GM19351 (cell line): ENCODE measurements at regions not wholly inside any gene's neighbourhood (a gene's known extent, or its start where the extent isn't known, plus 50 kb on each side); places are given as distances from the start of the nearest gene placed in this dataset.

Experiments used
- ATAC-seq: cut with Tn5 transposase; IDR thresholded peaks from one replicate; pipeline ENCODE4 v1.9.1; 2021; ENCODE audit warnings: mild to moderate bottlenecking, moderate library complexity; ENCODE audit not compliant: unreplicated experiment

DNA sequence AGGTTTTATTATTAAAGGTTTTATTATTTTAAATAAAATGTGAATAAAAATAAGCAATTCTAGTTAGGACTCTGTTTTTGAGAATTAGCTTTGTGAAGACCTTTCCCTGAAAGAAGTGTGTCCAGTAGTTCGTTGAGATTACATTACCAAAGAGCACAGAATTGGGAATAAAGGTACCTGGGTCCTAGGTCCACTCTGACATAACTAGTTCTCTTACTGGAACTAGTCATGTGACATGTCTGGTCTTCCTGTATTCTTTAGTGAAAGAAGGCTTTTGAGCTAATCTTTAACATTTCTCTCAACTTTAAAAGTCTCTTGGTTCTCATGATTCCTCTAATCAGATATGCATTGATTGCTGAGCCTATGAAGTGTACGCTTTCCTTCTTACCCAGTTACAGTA lies 292.0 kb upstream of the SMIM31 start:
- no peak for ATAC-seq

DNA sequence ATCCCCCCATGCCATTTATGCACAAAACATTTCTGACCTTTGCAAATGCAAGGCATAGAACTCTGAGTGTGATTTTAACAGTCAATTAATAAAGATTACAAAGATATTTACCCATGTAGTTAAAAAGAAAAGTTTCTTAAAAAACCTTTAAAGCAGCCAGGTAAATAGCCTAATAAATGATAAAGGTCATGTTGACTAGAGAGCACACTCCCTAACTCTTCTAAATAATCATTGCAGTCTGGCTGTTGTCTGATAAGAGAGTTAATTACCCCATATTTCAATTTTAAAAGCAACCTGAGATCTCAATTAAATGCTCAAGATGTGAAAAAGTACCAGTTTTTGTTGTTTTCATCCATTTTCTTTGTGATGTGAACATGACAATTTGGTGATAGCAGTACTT lies 291.5 kb upstream of the SMIM31 start:
- ATAC-seq = no peak

DNA sequence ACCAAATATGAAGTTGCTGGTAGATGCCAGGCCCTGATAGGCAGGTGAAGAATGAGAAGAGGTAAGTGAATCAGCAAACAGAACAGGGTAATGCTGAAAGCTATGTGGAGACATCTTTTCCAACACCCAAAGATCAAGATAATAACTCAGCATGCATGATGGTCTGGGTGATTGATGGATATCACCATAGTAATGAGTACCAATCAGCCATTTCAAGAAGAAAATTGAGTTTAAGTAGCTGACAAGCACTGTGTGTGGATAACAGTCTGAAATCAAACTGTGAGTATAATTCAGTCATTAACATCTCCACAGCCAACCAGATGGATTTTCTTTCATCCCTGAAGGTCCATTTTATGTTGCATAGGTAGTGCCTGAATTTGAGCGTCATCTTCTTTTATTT lies 289.6 kb upstream of the SMIM31 start:
- ATAC-seq = no peak

DNA sequence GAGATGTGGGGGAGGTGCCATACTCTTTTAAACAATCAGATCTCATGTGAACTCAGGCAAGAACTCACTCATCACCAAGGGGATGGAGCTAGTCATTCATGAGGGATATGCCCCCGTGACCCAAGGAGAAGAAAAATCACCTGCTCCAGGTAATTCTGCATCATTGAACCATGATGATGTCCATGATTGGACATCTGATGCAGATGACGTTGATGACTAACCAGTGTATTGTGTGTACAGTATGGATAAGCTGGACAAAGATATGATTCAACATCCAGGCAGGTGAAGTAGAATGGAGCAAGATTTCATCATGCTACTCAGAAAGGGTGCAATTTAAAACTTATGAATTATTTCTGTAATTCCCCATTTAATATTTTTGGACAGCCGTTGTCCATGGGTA lies 286.4 kb upstream of the SMIM31 start:
- ATAC-seq = no peak

DNA sequence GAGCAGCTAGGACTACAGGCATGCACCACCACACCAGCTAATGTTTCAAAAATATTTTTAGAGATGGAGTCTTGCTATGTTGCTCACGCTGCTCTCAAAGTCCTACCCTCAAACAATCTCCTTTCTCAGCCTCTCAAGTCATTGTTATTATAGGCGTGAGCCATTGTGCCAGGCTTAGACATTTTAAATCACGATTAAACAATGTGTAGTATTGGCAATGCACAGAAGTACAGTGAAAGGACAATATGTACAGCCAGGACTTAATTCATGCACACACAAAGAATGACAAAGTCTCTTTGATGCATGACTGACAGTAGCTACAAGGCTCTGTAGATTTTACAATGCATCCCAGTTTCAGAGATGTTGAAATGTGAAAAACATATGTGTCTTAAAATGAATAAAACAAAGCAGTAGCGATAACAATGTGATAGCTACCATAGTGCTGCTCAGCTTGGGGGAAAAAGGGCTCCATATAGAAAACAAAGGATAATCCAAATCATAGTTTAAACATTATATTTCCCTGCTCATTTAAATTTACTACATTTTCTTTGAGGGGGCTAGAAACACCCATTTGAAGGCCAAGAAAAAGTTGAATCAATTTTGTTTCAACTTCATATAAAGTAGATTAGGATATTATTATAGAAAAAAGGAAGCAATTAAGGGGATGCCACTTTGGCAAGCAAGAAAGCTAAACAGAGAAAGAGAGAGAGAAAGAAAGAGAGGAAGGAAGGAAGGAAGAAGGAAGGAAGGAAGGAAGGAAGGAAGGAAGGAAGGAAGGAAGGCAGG lies 272.4 kb upstream of the SMIM31 start:
- no peak for ATAC-seq

DNA sequence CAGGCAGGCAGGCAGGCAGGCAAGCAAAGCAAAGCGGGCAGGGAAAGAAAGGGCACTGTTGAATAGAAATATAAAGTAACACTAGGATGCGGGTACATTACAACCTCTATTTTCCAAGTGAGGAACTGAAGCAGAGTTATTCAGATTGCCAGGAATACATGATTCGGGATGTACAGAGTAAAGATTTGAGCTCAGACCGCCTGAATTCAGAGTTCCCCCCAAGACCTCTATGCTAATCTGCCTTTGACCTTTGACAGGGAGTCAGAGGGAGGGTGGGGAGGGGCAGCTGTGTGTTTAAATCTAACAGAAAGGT lies 271.9 kb upstream of the SMIM31 start:
- ATAC-seq = no peak

DNA sequence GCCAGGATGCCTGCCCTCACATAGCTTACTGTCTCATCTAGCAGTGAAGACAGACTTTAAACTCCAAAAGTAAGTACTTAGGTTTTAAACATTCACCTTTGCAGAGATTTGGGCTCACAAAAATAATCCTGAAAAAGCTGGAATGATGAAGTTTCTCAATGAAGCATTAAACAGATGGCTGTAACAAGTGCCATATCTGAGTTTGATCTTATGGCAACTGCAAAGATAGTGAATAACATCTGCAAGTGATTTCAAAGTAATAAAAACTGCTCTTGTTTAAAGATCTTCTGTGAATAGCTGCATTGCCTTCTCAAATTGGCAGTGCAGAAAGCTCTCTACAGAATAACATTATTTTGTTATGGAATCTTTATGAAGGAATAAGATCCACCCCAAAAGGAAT lies 271.2 kb upstream of the SMIM31 start:
- no peak for ATAC-seq

DNA sequence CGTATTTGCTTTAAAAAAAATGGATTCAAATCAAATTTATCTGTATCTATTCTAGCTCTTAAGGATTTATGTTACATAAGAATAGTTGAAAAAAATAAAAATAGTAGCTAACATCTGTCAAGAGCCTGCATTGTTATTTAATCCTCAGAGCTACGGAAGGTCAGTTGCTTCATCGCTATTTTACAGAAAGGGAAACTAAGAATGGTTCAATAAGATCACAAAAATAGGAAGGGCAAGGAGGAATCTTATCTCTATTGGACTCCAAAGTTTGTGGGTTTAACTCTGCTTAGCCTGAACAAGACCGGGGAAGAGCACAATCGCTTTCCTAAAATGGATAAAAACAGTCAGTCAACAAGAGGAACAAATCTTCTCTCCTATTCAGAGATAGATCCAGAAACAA lies 270.2 kb upstream of the SMIM31 start:
- no peak for ATAC-seq

DNA sequence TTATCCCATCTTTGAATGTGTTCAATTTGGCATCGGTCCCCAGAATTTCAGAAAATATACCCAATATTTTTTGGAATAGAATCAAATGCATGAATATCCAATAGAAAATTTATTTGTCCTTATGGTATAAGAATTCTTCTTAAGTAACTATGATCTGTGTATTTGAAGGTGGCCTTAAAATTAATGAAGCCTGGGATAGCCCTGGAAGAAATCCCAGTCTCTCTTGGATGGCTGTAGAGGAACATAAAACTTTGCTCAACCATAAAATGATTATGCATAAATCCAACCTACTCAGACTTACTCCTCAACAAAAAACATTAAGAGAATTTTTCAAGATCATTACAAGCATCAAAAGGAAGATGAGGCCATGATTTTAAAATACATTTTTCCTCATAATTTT lies 269.4 kb upstream of the SMIM31 start:
- ATAC-seq = no peak

DNA sequence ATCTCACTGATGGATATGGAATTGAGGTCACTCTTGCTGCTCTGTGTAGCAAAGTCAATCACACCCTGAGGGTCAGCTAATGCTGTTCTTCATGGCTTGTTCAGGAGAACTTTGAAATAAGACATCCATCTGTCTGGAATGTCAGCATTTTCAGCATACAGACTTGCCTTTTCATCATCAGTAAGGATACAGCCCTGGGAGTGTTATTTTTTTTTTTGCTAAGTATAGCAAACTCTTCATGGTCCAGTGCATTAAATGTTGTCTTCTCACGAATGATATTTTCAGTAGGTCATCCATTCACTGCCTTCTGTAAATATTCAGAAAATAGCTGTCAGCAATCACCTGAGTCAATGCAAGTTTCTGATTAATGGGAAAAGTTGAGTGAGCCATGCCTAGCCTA lies 268.8 kb upstream of the SMIM31 start:
- no peak for ATAC-seq

DNA sequence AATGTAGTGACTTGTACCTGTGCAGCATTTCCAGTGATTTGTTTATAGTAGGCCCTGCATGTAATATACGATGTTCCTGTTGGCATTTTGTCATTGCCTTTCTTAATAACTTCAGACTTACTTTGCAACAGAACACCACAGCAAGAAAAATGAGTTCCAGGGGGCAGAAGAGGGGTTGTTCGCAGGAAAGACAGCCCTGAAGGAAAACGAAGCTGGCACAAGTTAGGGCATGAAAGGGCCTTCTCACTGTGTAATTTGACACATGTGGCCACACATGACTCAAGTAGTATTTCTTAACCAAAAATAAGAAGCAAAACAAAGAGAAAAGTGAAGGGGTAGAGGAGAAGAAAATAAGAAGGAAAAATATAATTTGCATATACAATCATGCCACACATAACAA lies 265.8 kb upstream of the SMIM31 start:
- no peak for ATAC-seq

DNA sequence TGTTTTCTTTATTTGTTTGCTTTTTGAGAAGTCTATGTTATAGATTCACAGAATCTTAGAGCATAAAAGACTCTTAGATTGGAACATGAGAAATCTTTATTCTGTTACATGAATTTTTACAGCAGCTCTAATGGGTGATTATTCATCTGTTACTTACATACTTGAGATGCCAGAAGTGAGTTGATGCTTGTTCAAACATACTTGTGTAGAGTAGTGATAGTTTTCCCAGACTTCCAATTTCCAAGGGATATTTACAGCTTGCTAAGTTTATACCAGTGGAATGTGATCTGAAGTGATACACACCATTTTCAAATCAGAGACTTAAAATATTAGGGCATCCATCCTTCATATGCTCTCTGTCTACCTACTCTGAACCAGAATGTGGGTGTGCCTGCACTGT lies 252.9 kb upstream of the SMIM31 start:
- no peak for ATAC-seq

DNA sequence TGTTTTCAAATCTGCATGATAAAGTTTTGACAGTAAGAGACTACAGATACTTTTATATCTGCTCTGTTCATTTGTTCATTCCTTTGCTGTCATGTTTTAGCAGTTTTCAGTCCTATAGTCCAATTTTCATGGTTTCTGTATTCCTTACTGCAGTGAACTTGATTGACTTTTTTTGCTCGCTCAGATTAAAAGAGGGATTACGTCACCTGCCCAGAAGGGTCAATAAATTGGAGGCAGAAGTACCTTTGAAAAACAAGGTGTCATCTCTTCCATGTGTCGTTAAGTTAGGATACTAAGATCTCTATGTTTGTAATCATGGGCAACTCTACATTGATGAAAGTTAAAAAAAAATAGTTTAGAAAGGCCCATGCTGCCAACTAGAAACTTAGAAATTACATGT lies 250.1 kb upstream of the SMIM31 start:
- ATAC-seq = no peak

DNA sequence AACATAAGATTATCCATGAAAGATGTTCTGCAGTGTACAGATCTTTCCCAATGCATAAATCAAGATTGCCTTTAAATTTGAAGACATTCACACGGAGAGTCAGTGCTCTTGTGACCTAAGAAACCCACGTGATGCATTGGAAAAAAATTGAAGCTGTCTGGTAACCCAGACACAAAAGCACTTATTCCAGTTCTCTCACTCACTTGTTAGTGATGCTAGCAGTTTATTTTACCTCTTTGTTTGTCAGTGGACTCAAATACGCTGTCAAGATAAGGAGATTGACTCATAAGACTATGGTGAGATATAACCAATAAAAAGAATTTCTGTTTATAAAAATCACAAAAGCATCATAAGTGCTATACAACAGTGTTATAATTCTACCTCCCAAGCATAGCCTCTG lies 245.8 kb upstream of the SMIM31 start:
- no peak for ATAC-seq

DNA sequence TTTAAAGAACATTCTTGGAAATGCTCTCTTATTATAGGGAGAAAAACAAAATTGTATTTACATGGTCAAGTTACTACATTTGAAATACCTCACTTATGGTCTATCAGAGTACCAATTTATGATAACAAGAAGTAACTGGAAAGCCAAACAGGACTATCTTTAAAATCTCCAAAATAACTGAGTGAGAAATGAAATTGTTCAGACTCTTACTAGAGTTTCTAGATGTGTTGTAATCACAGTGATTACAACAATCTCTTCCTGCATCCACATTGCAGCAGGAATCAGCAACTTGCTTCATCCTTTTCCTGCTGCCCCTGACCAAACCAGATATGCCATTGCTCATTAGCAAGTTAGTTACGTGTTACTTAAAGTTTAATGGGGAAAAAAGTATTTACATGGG lies 245.2 kb upstream of the SMIM31 start:
- no peak for ATAC-seq

DNA sequence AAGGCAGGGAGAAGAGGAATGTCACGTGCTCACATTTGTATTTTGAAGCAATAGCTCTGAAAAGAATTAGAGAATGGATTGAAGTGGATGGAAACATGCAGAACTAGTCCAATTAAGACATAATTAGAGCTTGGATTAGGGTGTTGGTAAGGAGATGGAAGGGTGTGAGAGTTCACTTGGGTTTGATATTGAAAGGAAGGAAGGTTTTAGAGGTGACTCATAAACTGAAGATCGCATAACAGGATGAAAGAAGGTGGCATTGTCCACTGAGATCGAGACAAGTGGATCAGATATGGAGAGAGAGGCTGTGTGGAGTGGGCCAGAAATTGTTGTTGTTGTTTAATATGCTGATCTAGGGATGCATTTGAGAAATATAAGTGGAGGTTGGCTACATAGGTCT lies 244.0 kb upstream of the SMIM31 start:
- no peak for ATAC-seq

DNA sequence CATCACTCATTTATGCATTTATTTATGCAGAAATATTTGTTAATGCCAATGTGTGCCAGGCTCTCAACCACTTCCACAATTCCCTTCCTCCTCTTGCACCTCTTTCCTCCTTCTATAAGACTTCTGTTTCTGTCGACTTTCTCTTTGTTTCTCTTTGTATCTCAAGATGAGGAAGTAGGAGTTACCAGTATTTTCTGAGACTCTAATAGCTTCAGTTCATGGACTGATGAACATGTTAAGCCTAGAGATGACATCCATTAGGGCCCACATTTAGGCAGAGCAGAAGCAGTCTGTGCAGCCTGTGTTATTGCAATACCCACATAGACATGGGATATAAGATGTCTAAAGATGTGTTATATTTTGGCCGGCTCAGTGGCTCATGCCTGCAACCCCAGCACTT lies 241.8 kb upstream of the SMIM31 start:
- peak; percentile 50 for ATAC-seq

DNA sequence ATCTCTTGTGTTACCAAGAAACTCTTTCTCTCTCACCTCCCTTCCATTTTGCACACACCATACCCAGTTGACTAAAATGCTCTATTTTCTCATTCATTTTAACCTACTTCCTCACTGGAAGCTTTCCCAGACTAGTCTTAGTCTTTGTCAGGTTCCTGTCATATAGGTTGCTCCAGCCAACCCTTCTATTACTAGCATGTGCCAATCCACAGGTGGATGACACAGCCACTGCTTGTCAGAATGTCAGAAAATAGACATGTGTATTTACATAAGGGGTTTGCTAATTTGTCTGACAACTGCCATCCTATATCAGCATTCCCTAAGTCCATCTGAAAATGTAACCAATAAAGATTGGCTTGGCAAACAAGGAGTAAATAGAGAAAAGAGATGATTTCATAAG lies 239.2 kb upstream of the SMIM31 start:
- ATAC-seq = no peak

DNA sequence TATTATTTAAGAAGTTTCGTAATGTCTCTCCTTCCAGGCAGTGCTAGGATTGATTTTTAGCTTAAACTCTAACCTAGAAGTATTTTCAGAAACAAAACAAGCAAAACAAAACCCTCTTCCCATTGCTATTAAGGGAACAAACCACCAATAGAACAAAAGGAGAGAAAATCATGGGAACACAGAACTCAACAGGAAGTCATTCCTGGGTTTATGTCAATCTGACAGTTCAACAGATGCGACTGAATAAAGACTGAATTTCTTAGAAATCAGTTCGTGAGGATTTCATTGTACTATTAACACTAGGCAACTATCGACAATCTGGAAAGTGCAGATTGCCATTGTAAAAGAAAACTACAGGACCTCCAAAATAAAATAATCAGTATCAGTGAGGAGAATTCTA lies 229.1 kb upstream of the SMIM31 start:
- ATAC-seq = no peak

DNA sequence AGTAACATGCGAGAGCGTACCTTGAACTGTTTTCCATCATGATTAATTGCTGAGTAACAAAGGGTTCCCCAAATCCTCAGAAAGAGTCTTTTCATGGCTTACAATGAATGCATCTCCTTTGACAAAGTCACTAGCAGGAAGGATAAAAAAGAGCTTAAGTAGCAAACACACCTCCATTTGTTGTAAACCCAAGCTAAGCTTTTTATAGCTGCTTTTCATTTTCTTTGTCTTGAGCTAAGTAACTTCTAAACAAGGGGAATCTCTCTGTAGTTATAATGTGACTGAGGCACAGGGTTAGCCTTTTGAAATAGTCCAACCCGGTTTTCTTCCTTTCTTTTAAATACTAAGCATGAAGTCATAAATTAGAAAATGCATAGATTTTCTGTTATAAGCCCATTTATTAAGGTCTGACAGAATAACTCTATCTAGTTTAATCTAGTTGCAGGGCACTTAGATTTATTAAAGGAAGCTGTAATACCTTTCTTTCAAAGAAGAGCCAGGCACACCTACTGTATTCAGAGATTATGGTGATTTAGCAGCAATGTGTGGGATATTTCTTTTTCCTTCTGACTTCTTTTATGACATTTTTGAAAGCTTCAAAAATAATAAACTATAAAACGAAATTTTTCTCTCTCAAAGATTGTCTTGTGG lies 226.9 kb upstream of the SMIM31 start:
- ATAC-seq = no peak

DNA sequence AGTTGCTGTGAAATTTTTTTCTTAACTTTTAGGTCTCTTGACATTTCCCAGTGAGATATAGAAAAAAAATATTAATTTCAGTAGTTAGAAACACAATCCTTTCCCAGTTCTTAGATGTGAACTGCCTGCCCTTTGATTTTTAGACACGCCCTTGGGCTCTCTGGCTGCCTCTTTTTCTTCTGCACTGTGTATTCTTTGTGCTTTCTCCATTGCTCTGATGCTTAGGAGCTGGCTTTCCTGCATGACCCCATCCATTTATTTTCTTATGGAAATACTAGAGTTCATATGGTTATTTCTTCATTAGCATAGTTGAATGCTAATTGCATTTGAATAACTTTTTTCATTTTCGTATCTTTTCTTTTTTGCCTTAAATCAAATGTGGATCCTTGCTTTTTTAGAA lies 224.9 kb upstream of the SMIM31 start:
- ATAC-seq = no peak

DNA sequence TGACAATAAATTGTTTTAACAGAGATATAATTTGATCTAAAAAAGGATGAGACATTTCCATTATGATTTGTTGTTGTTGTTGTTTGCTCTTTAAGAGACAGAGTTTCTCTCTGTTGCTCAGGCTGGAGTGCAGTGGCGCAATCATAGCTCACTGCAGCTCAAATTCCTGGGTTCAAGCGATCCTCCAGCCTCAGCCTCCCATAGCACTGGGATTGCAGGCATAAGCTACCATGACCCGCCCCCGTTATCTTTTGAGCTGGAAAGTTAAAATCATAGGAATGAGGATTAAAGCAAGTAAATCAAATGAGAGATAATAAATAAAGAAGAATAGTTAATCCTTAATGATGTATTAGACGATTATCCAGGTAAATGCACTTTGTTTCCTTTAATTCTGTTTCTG lies 224.4 kb upstream of the SMIM31 start:
- no peak for ATAC-seq

DNA sequence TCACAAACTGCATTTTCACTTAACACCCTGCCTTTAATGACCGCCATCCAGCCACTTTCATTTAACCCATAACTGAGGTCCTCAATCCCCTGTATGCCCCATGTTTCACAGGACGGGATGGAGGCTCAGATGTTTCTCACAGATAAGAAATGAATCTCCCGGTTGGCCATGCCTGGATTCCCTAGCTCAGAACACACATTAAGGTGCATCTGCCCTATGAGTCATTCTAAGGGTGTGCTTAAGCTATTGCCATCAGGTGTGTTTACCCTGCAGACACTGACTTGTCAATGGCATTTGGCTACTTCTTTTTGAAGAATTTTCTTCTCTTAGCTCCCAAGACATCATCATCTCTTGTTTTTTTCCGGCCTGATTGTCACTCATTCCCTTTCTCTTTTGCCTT lies 222.6 kb upstream of the SMIM31 start:
- no peak for ATAC-seq
